HG03159 (cell line): ENCODE measurements at regions not wholly inside any gene's neighbourhood (a gene's known extent, or its start where the extent isn't known, plus 50 kb on each side); places are given as distances from the start of the nearest gene placed in this dataset.
"Not testable (repeated sequence)": the region's sequence is repeated elsewhere in the genome, so short reads cannot be mapped to it uniquely, and the experiment has no call there.

Experiments used
- ATAC-seq: cut with Tn5 transposase; IDR thresholded peaks from one replicate; pipeline ENCODE4 v1.9.1; 2021; ENCODE audit warnings: mild to moderate bottlenecking, moderate library complexity; ENCODE audit not compliant: unreplicated experiment

DNA sequence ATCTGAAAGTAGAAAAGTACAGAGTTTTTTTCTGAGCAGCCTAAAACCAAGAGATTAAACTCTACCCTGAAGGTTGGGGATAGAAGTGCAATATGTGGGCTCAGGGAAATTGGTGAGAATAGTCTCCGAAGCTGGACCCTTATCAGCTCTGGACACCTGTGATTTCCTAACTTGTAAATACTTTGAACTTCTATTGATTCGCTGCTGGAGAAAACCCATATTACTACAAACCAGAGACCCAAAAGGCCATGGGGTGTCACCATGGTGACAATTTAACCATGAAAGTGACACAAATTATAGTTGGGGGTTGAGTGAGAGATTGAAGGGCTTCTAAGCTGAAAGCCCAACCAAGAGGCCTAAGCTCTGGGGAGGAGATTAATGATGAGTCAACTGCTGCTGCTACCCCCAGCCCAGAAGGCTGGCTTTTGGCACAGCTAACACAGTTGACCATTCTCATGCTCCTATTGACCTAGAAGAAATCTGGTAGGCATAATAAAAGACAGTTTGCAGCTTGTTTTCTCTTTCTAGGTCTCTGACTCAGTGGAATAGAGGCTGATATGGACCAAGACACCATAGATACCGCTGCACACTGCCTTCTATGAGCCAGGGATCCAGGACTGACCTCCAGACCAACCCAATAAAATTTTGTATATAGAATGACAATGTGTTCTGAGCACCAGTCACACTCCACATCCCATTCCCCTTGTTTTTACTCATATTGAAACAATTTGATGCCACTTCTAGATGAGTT, 131.9 kb upstream of the FNDC3A start:
- ATAC-seq: no peak

DNA sequence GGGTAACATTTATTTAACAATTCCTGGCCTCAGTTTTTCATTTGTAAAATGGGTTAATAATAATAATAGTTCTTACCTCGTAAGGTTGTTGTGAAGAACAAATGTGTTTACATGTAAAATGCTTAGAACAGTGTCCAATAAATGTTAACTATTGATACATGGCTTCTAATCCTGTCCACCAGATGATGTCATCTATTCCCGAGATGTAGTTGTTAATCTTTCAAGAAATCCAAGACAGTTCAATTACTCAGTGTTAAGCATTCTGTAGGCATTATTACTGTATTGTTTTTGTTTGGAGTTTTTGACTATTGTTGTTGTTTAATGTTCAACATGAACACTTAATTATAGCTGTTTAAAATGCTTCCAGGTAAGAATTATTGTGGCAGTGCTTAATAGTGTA, 131.0 kb upstream of the FNDC3A start:
- ATAC-seq: no peak

DNA sequence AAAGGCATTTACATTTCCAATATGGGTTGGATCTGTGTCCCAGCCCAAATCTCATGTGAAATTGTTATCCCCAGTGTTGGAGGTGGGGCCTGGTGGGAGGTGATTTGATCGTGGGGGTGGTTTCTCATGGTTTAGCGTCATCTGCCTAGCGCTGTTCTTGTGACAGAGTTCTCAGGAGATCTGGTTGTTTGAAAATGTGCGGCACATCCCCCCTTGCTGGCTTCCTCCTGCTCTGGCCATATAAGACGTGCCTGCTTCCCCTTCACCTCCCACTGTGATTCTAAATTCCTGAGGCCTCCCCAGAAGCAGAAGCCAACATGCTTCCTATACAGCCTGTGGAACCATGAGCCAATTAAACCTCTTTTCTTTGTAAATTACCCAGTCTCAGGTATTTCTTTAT, 126.2 kb upstream of the FNDC3A start:
- ATAC-seq: no peak

DNA sequence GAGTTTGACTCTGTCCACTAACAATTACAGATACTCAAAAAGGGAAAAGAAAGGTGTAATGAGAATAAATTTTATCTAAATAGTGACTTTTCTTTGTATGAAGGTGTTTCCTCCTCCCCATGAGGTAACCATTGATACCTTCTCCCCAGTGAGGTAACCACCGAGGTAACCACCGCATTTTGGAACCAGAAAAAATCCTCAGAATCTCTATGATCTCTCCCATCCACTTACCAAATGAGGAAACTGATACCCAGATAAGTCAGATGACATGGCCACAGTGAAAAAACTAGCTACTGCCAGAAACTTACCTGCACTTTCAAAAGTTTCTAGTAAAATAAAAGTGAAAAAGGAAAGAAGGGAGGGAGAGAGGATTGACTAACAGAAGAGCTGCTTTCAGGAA, 124.0 kb upstream of the FNDC3A start:
- ATAC-seq: no peak

DNA sequence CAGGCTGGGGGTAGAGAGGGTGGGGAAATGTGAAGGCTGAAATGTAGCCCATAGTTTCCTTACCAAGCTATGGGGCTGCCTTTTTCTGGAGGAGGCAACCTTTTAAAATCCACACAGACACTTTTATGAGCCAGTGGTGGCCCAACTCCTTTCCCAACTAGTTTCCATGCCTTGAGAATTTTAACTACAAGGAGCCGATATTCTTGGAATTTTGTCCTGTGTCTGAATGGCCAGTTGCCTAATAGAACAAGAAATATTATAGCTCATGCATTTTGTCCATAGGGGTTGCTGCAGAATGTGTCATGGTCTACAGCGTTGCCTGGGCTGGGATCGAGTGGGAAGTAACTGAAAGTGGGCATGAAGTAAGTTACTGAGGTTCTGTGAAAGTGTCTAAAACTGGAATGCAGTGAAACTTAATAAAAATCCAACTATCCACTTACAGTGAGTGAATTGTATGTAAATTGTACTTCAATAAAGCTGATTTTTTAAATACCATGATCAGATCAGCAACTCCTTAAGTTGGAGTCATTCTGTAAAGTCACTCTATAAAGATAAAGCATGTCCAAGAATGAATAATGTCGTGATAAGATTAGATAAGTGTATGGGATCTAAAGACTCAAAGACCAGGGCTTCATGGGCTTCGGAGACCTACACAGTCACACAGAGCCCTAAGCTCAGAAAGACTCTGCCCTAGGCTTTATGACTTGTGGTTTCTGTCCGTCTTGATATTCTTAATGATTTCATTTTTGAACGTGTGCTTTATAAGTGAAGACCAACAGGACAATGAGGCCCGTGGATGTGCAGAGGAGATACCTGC, 122.6 kb upstream of the FNDC3A start:
- ATAC-seq: no peak

DNA sequence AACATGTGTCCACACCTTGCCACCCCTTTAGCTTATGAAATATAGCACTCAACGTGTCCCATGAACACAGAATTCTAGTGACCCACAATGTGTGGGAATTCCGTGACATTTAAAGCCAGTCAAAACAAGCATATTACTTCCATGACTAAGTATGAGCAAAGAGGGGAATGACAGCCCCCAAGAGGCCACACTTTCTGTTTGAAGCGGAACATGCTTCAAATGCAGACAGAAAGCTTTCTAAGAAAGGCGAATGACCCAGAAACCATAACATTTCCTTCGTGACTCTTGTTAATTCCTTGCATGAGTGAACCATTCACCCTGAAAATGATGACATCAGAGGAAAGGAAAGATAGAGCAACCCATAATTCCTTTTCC, 122.0 kb upstream of the FNDC3A start:
- ATAC-seq: no peak

DNA sequence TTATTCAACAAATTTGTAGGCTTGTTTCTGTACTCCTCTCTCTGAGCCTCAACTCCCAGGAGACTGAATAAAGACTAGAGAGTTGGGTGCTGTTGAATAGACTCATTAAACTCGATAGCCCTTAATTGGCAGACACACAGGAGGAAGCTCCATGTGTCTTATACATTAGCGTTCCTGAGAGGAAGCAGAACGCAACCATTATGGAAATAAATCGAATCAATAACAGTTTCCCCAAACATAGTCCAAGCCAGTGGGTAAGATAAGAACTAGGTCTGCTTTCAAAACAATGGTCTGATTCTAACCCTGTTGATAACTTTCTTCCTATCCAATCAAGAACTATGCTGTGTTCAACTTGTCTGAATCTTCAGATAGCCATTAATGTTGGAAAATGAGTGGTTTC, 118.1 kb upstream of the FNDC3A start:
- no peak for ATAC-seq

DNA sequence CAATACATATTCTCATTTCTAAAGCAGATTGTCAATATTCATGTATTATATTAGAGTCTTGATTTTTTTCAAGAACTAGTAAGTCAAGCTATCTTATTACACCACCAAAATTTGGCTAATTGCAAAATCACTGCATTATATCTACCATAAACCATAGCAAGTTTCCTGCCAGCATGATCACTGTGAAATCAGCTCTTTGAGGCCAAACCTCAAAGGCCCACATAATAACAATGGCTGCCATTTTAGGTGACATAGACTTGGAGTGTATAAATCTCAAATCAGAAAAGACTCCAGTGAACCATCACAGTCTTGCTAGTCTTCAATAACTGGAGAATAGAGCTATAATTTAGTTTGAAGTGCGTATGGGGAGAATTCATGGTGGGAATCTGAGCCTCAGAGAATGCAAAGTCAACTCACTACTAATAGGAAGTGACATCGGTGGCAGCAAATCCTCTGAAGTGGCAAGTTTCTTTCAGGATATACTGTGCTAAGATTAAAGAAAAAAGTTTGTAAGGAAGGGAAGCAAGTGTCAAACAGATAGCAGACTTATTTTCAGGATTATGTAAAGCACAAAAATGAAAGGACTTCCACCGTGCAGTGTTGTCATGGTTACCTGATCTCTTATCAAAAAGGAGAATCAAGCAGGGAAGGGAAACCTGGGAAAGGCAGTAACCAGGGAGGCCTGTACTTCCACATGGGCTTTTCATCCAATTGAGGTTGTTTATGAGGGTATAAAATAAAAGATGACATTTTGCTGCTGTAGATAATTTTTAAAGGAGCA, 117.4 kb upstream of the FNDC3A start:
- no peak for ATAC-seq

DNA sequence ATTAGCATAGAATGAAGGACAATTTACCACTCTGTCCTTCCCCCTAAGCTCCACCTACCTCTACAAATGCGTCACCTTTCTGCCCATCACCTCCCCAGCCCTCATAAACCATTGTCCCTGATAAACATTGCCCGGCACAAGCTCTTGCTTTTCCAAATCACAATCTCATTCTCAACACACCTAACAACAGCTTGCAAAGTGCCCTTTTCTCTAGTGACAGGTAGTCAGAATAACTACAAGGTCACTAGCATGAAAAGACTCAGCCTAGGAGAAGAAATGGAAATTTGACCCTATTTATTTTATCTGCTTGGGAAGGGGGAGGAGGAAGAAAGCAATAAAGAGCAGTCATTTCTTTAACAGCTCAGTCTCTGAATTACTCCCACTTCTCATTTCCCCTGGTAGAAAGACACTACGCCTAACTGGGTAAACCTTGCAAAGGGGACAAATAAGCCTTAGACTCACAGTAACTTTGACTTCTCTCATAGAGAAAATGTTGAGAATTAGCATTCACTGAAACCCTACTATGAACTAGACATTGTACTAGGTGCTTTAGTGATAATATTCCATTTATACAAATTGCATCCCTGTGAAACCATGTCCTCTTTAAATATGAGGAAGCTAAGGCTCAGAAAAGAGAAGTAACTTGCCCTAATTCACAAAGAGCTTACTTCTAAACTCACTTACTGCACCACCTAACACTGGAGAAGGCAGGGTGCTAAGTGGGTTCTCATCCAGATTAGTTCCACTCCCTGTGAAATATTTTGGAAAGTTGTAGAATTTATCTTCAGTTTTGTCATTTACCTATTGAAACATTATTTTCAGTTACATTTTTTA, 116.2 kb upstream of the FNDC3A start:
- ATAC-seq: no peak

DNA sequence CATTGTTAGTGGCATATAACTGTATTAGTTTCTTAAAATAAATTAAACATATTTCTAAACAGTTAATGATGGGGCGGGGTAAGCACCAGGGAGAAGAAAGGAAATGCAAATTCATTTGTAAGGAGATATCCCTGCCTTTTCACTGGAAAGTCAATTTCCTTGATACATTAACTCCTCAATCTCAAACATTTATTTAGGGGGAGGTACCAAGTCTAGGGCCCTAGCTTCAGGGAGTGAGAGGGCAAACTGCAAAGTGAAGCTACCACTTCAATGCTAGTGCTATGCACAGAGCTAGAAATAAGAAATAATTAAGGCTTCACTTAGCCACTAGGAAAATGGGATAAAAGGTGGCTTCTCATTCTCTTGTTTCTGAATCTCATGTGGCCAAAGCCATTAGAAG, 115.3 kb upstream of the FNDC3A start:
- ATAC-seq: no peak

DNA sequence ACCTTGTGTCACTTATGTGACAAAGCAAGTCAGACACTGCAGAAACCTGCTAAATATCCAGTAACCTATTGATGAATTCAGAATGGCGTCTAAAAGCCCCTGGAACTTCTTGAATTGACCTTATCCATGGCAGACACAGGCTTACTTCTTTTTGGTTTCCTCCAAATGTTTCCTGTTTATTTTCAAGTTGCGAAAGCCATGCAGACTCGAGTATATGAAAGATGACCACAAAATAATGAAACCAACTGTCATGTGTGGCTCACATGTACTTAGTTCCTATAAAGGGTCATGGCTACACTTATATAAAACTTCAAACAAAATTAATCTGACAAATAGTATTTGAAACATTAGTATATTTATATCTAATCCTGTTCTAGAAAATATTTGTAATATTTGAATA, 113.1 kb upstream of the FNDC3A start:
- no peak for ATAC-seq

DNA sequence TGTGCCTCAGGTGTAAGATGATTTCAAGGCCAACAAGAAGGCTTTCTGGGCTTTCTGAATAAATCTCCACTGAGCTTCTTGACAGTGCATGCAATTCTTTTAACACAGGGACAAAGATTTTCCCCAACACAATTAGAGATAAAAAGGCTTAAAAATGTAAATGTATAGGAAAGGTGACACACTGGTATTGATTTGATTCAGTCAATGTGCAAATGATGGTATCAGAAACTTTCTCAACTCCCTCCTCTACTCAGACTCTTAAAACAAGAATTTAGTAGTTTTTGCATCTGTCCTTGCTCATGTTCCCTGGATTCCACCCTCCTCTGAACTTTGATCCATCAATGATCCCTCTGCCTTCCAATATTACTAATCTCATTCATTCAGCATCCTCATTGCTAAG, 111.6 kb upstream of the FNDC3A start:
- ATAC-seq: no peak

DNA sequence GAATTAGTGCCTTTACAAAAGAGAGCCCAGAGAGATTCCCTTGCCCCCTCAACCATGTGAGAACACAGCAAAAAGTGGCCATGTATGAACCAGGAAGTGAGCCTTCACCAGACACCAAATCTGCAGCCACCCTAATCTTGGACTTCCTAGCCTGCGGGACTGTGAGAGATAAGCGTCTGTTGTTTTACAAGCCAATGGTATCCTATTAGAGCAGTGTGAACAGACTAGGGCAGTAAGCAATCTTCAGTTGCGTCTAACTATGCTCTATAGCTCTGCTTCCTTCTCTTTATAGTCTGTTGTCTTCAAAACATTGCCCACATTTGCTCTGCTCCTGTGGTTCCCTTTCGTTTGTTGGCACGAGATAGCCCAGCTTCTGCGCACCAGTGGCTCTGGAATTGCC, 109.5 kb upstream of the FNDC3A start:
- no peak for ATAC-seq

DNA sequence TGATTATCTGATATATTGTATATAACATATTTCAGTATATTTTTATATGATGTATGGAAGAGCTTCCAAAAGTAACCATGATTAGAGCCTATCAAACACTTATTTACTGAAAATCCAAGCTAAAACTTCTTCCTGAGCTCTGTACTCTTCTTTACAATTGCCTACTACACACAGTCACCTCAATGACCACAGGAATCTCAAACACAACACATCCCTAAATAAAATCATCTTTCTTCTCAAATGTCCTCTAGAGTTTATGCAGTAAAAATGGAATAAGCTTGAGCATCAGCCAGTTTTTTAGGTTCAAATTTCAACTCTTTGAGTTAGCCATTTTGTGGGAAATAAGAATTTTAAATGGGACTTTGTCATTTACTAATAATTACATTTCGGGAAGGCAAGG, 102.6 kb upstream of the FNDC3A start:
- no peak for ATAC-seq

DNA sequence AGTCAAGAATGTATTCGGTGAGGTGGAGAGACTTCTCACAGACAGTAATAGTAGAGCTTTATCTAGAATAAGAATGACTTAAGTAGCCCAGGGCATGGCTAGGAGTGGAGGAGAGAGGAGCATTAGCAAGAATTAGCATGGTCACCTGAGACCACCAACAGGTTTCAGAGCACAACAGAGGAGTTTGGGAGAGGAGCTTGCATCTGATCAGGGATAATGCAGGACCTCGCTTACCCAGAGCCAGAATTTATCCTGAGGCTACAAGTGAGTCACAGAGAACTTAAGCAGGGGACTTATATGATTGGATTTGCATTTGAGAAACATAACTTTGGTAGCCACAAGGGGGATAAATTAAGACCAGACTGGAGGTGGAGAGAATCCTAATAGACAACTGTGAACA, 102.1 kb upstream of the FNDC3A start:
- no peak for ATAC-seq

DNA sequence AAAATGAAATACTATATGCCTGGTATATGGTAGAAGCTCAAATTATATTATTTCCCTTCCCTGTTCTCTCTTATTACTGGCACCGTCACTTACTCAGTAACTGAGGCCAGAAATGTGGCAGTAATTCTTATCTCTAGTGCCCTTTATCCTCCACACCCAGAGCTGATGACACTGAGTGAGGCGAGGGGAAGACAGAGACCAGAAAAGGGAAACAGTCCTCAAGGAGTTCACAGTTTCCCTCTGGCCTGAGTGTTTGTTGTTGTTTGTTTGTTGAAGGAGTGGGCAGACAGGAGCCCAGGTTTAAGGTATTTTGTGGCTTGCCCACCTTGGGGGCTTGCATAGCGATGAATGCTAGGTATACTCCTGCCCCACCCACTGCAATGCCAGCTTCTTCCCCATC, 101.5 kb upstream of the FNDC3A start:
- ATAC-seq: no peak

DNA sequence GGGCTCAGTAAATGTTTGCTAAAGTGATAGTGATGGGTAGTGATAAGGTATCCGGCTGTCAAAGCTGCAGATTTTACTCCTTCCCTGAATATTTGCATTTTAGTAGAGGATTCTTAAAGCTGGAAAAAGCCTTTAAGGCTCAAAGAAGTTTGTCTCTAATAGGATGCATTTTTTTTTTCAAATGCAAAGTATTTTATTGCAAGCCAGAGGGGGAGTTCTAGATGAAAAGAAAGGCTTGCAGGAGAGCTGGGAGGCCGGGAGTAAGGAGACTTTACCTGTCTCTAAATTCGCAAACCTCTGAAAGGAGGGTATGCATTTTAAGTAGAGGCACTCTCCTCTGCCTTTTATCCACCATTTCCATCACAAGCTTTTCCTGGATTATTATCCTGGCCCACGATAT, 100.7 kb upstream of the FNDC3A start:
- no peak for ATAC-seq

DNA sequence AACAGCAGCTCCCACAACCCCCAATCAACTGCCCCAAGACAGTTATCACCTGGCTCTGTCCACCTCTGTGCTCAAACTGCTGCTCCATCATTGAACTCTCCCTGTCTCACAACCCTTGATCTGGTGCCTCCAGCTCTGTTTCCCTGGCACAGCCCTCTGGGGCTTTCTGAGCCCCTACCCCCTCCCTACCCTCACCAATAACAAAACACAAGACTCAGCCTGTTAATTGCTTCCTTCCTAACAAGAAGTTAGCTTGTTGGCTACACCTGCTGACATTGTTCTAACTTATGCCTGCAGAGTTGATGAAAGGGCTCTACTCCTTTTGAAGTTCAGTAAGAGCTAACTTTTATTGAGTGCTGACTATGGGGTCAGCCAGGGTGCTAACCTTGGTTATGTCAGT, 99.4 kb upstream of the FNDC3A start:
- no peak for ATAC-seq

DNA sequence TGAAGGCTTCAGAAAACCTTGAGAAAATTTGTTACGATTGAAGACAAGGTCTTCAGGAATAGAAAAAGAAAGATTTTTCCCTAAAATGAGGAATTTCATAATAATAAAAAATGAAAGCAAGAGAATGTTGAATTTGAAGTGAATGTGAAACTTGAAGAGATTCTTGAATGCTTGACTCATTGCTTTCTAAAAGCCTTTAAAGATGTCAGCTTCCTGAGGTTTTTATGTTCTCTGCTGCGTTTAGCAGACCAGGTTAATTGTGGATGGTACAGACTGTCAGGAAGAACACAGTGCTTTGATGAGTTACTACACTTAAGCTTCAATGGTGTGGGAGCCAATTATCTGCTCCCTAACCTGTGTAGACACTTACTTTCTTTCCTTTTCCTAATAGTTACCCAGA, 96.3 kb upstream of the FNDC3A start:
- no peak for ATAC-seq

DNA sequence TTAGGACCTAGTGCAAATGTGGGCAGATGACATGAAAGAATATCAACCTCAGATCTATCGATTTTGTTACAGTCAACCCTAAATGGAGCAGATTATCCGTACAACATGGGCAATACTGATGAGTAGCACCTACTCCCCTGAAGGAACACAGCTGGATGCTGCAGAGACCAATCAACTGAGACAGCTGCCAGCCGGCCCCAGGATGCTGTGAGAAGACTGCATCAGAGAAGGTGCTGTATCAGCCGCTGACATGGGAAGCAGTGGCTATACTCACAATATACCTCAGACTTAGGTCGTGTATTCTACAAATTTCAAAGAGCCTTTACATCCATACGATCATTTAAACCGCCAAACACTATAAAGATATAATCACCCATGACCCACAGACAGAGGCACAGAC, 95.9 kb upstream of the FNDC3A start:
- ATAC-seq: no peak

DNA sequence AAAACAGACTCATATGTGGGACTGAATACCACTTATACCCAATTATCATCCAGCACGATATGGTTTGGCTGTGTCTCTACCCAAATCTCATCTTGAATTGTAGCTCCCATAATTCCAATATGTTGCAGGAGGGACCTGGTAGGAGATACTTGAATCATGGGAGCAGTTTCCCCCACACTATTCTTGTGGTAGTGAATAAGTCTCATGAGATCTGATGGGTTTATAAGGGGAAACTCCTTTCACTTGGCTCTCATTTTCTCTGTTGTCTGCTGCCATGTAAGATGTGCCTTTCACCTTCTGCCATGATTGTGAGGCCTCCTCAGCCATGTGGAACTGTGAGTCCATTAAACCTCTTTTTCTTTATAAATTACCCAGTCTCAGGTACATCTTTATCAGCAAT, 91.9 kb upstream of the FNDC3A start:
- not testable (repeated sequence) for ATAC-seq
